ENCODE measurements at regions not wholly inside any gene's neighbourhood (a gene's known extent, or its start where the extent isn't known, plus 50 kb on each side); places are given as distances from the start of the nearest gene placed in this dataset.

DNA sequence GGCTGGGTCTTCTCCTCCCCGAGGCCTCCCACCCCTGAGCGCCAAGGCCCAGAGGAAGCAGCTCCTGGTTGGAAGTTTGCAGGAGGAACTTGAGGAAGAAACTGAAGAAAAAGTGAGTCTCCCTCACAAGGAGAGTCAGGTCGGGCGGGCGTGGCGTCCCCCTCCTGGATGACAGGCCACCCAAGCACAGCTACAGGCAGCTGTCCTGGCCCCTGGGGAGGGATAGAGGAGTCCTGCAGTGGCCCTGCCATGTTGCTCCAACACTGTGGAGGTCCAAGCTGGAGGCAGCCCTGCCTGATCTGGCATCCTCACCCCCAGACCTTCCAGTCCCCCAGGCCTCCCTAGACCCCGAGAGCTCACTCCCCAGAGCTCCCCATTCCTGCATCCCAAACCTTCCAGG is 1150.1 kb downstream of the BRD1 start:
- Histone ChIP-seq H2AFZ (ENCODE audit: low read depth, low read length, severe bottlenecking) (no peak overlapping the region), H3K79me2 (ENCODE audit: insufficient read depth, low read length) (no peaks in the 10 kb centered on the region), H3K9me3 (ENCODE audit: insufficient read depth, low read length) (no peaks in the 10 kb centered on the region), H3K27me3 (ENCODE audit: low read length) (no peaks in the 10 kb centered on the region), H3K9me2 (replicated peaks; ENCODE audit: insufficient read depth, low read length) (no peaks in the 10 kb centered on the region), H3K36me3 (ENCODE audit: low read length) (no peaks in the 10 kb centered on the region), H3F3A (ENCODE audit: insufficient read depth) (no peaks in the 10 kb centered on the region), H3K9ac (ENCODE audit: low read length) (no peak overlapping the region), H3K4me2 (ENCODE audit: low read depth, low read length, poor library complexity, severe bottlenecking) (no peak overlapping the region), H3K27ac (ENCODE audit: low read depth, low read length) (no peak overlapping the region), H4K20me1 (ENCODE audit: low read depth, low read length) (no peaks in the 10 kb centered on the region), H3K4me3 (ENCODE audit: insufficient read depth, low read length, poor library complexity, severe bottlenecking) (no peak overlapping the region)
- TF ChIP-seq, protein P1, sequence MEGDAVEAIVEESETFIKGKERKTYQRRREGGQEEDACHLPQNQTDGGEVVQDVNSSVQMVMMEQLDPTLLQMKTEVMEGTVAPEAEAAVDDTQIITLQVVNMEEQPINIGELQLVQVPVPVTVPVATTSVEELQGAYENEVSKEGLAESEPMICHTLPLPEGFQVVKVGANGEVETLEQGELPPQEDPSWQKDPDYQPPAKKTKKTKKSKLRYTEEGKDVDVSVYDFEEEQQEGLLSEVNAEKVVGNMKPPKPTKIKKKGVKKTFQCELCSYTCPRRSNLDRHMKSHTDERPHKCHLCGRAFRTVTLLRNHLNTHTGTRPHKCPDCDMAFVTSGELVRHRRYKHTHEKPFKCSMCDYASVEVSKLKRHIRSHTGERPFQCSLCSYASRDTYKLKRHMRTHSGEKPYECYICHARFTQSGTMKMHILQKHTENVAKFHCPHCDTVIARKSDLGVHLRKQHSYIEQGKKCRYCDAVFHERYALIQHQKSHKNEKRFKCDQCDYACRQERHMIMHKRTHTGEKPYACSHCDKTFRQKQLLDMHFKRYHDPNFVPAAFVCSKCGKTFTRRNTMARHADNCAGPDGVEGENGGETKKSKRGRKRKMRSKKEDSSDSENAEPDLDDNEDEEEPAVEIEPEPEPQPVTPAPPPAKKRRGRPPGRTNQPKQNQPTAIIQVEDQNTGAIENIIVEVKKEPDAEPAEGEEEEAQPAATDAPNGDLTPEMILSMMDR (IDR thresholded peaks at IDR 0.05; ENCODE audit: insufficient read depth, low read length, poor library complexity, severe bottlenecking) = no peak

DNA sequence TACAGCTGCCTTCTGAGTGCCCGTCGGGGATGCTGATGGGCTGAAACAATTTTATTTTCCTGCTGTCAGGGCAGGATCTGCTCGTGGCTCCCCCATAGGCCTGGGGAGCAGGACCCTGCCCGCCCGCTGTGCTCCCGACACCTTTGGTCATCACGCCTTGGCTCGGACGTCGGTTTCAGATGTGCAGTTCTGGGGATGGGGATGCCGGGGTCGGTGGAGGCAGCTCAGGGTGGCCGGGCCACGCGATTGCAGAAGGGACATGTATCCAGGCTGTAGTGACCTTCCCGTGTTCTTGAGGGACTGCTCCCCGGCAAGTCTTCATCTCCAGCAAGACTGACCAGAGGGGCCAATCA is 1150.5 kb downstream of the BRD1 start:
- Histone ChIP-seq H3F3A (ENCODE audit: insufficient read depth) (no peaks in the 10 kb centered on the region), H4K20me1 (ENCODE audit: low read depth, low read length) (no peaks in the 10 kb centered on the region), H3K4me2 (ENCODE audit: low read depth, low read length, poor library complexity, severe bottlenecking) (no peak overlapping the region), H3K36me3 (ENCODE audit: low read length) (no peaks in the 10 kb centered on the region), H2AFZ (ENCODE audit: low read depth, low read length, severe bottlenecking) (no peak overlapping the region), H3K4me3 (ENCODE audit: insufficient read depth, low read length, poor library complexity, severe bottlenecking) (no peak overlapping the region), H3K27ac (ENCODE audit: low read depth, low read length) (no peak overlapping the region), H3K9me3 (ENCODE audit: insufficient read depth, low read length) (no peaks in the 10 kb centered on the region), H3K9ac (ENCODE audit: low read length) (no peak overlapping the region), H3K9me2 (replicated peaks; ENCODE audit: insufficient read depth, low read length) (no peaks in the 10 kb centered on the region), H3K27me3 (ENCODE audit: low read length) (no peaks in the 10 kb centered on the region), H3K79me2 (ENCODE audit: insufficient read depth, low read length) (no peaks in the 10 kb centered on the region)
- TF ChIP-seq EZH2phosphoT487 (conservative IDR thresholded peaks at IDR 0.05; ENCODE audit: low read length) = no peak
- TF ChIP-seq, protein P1 (IDR thresholded peaks at IDR 0.05; ENCODE audit: insufficient read depth, low read length, poor library complexity, severe bottlenecking) = no peak

DNA sequence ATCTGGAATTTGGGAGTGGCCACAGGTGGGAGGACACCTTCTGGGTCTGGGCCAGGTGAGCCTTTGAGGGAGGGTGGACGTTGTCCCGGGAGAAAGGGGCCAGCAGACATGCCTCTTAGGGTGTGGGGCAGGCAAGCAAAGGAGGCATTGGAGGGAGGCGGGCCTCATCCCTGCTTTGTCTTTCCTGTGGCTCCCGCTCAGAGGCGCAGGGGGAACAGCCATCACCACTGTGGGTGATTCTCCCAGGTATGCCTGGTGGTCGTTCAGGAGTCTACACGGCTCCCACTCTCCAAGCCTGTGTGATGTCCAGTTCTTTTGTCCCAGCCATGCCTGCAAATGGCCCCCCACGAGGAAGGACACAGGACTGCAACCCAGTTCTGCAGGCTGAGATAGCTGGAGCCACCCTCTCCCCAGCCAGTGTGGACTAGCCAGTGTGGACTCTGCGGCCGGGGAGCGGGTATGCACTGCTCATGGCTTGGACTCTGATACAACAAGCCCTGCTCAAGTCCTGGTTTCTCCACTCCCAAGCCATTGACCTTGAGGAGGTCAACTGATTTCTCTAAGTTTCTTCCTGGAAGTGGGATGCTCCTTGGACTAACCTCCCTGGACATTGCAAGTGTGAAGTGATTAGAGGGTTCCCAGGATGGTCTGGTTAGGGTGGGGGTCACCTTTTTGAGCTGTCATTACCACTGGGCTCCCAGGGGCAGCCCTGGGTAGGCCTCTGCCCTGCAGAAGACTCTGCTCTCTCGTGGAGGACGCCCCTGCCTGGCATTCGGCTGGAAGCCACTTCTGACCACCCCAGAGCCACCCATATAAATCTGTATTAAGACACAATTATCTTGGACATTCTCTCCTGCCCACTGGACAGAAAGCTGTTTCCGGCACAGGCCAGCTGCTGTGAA is 1151.2 kb downstream of the BRD1 start:
- Histone ChIP-seq H3K4me3 (ENCODE audit: insufficient read depth, low read length, poor library complexity, severe bottlenecking) (no peak overlapping the region), H3K9ac (ENCODE audit: low read length) (no peak overlapping the region), H3K79me2 (ENCODE audit: insufficient read depth, low read length) (no peaks in the 10 kb centered on the region), H2AFZ (ENCODE audit: low read depth, low read length, severe bottlenecking) (no peak overlapping the region), H3K9me3 (ENCODE audit: insufficient read depth, low read length) (no peaks in the 10 kb centered on the region), H3F3A (ENCODE audit: insufficient read depth) (no peaks in the 10 kb centered on the region), H3K36me3 (ENCODE audit: low read length) (no peaks in the 10 kb centered on the region), H3K9me2 (replicated peaks; ENCODE audit: insufficient read depth, low read length) (no peaks in the 10 kb centered on the region), H3K27me3 (ENCODE audit: low read length) (no peaks in the 10 kb centered on the region), H3K27ac (ENCODE audit: low read depth, low read length) (no peak overlapping the region), H4K20me1 (ENCODE audit: low read depth, low read length) (no peaks in the 10 kb centered on the region), H3K4me2 (ENCODE audit: low read depth, low read length, poor library complexity, severe bottlenecking) (no peak overlapping the region)
- TF ChIP-seq, protein P1 (IDR thresholded peaks at IDR 0.05; ENCODE audit: insufficient read depth, low read length, poor library complexity, severe bottlenecking) = no peak
- no peak for TF ChIP-seq EZH2phosphoT487 (conservative IDR thresholded peaks at IDR 0.05; ENCODE audit: low read length)
